Activated T-cell treated with anti-CD3 and anti-CD28 coated beads, Interleukin-2, amount 50 U/mL, for 72 hours (primary cell): ENCODE measurements at regions not wholly inside any gene's neighbourhood (a gene's known extent, or its start where the extent isn't known, plus 50 kb on each side); places are given as distances from the start of the nearest gene placed in this dataset.

Experiments
- ATAC-seq, 2 donors: fragments of 150-1000 bp; cut with Tn5 transposase; replicated peaks in 1 of 2; 2 replicates each; pipeline ENCODE4 v1.10.0; 2021; ENCODE audit warnings: moderate library complexity in 2 of 2, mild to moderate bottlenecking in 1 of 2
- DNase-seq, 2 donors: peaks; one replicate each; pipeline ENCODE4 v3.0.0; 2021 to 2022; ENCODE audit warnings: mixed read lengths in 1 of 2
- H3K27ac Mint-ChIP-seq: one replicate; pipeline ENCODE4 v1.8.0; 2022; ENCODE audit warnings: mild to moderate bottlenecking, moderate library complexity, mixed read lengths
- H3K27me3 Mint-ChIP-seq: one replicate; pipeline ENCODE4 v1.8.0; 2022; ENCODE audit warnings: low read depth, mixed read lengths
- H3K36me3 Mint-ChIP-seq, 2 donors: one replicate each; pipeline ENCODE4 v1.8.0; 2022; ENCODE audit warnings: mixed read lengths in 2 of 2, mild to moderate bottlenecking in 1 of 2; ENCODE audit not compliant: insufficient read depth in 2 of 2
- H3K4me1 Mint-ChIP-seq: one replicate; pipeline ENCODE4 v1.8.0; 2022; ENCODE audit warnings: low read depth, mixed read lengths
- H3K4me3 Mint-ChIP-seq, 2 donors: one replicate each; pipeline ENCODE4 v1.8.0; 2022; ENCODE audit warnings: mild to moderate bottlenecking in 2 of 2, mixed read lengths in 2 of 2, moderate library complexity in 2 of 2
- H3K9me3 Mint-ChIP-seq, 2 donors: one replicate each; pipeline ENCODE4 v1.8.0; 2022; ENCODE audit warnings: mixed read lengths in 2 of 2

DNA sequence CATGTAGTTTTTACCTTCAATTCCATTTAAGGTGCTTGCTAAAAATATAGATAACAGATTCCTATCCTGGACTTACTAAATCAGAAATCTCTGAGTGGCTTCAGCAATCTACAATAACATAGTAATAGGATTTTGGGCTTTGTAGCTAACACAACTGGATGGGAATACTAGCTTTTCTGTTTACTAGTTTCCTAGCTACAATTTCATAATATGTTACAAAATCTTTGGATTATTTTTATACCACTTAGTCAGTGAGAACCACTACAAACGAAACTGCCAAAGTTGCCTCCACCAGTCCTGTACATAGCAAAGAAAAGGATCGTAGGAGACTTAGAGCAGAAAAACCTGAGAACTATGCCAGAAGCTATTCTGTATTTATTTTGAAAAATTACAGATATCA is 87.7 kb upstream of the ANO3 start:
- no peaks in the 10 kb centered on the region for H3K36me3 Mint-ChIP-seq
- ATAC-seq (no peak), DNase-seq (no peak)
- H3K9me3 Mint-ChIP-seq: peaks cover 3 to 9% of the 10 kb centered on the region in 2 donors
- no peaks in the 10 kb centered on the region for H3K27me3 Mint-ChIP-seq
- H3K4me3 Mint-ChIP-seq: no peak overlapping the region
- H3K27ac Mint-ChIP-seq: no peak overlapping the region
- no peaks in the 10 kb centered on the region for H3K4me1 Mint-ChIP-seq

DNA sequence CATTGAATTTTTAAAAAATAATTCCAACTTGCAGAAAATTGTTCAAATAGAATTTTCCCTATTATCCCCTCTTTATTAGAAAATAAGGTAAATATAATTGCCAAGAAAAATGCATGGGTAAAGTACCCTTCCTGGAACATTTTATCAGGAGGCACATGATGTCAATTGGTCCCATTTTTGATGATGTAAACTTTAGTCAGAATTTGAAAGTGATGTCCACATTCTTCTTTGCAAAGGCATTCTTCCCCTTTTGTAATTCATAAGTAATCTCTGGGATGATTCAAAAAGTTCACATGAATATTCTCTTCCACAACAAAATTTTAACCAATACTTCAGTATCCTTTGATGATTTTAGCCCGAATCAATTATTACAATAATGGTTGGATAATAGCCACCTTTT is 86.9 kb upstream of the ANO3 start:
- Mint-ChIP-seq H3K9me3 (peaks cover 3 to 9% of the 10 kb centered on the region in 2 donors), H3K27me3 (no peaks in the 10 kb centered on the region), H3K36me3 (no peaks in the 10 kb centered on the region), H3K4me1 (no peaks in the 10 kb centered on the region), H3K4me3 (no peak overlapping the region), H3K27ac (no peak overlapping the region)
- ATAC-seq: no peak
- DNase-seq: no peak

DNA sequence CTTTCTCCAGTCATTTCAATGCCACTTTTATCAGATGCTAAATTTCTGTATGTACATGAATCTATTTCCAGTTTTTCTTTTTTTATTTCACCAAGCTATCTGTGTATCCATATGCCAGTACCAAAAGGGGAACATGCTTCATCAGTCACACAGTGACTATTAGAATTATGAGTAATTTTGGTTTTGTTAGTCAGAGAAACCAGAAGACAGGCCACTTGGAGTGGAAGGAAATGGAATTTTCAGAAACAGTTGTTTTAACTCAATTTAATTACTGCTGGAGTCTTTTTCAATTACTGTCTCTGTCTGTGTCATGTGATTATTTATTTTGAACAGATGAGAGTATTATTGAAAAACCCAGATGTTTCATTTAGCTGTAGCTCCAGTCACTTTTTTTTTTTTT is 84.6 kb upstream of the ANO3 start:
- no peak overlapping the region for H3K4me3 Mint-ChIP-seq
- DNase-seq: no peak

DNA sequence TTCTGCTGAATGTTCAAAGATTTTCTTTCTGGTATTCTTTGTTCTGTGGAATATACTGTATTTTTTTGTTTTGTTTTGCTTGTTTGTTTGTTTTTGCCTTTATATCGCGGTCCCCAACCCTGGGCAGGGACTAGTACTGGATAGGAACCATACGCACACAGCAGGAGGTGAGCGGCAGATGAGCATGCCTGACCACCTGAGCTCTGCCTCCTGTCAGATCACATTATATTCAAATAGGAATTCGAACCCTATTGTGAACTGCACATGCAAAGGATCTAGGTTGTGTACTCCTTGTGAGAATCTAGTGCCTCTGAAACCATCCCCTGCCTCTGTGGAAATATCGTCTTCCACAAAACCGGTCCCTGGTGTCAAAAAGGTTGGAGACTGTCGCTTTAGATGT is 83.3 kb upstream of the ANO3 start:
- Mint-ChIP-seq H3K36me3 (no peaks in the 10 kb centered on the region), H3K27ac (no peak overlapping the region), H3K9me3 (peaks cover 3% of the 10 kb centered on the region in 2 donors), H3K4me3 (no peak overlapping the region), H3K4me1 (no peaks in the 10 kb centered on the region), H3K27me3 (no peaks in the 10 kb centered on the region)
- no peak for ATAC-seq
- DNase-seq: no peak

More for the DNA sequence above, 84.6 kb upstream of the ANO3 start:
- Mint-ChIP-seq H3K27me3 (no peaks in the 10 kb centered on the region), H3K9me3 (peaks cover 3% of the 10 kb centered on the region in 2 donors), H3K36me3 (no peaks in the 10 kb centered on the region), H3K4me1 (no peaks in the 10 kb centered on the region), H3K27ac (no peak overlapping the region)
- no peak for ATAC-seq

DNA sequence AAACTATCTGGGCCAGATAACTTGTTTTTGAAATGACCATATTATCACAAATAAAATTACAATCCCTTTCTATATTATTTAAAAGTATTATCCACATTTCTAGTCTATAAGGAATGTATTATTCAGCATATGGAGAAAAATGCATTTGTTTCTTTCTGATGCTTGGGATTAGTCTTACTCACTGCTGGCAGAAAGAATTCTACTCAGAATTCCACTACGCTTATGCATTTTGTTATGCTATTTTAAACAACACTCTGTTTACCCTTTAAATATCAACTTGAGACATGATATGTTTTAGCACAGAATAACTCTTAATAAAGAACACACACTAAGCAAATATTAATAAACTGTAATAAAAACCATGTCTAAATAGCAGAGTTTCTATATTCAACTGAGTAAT is 77.6 kb upstream of the ANO3 start:
- H3K4me1 Mint-ChIP-seq: no peaks in the 10 kb centered on the region
- H3K27ac Mint-ChIP-seq: no peak overlapping the region
- H3K36me3 Mint-ChIP-seq: no peaks in the 10 kb centered on the region
- no peaks in the 10 kb centered on the region for H3K27me3 Mint-ChIP-seq
- ATAC-seq (no peak), DNase-seq (no peak)
- H3K9me3 Mint-ChIP-seq: peaks cover 1% of the 10 kb centered on the region in 2 donors
- no peak overlapping the region for H3K4me3 Mint-ChIP-seq

DNA sequence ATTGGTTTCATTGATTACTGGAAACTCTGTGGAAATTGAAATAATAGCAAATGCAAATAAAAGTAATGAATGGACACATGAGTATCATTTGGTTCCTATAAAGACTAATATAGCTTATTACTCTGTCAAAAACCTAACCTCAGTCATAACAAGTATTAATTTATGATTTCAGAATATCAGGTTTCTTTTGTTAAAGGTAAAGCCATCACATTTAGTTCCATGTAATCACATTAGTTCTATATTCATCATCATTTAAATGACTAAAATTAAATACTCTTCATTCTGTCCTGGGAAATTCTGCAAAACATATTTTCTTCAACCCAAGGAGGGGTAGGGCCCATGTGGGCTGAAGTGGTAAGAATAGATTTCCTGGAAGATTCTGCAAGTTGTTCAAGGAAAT is 68.2 kb upstream of the ANO3 start:
- ATAC-seq (no peak), DNase-seq (no peak)
- H3K36me3 Mint-ChIP-seq: peaks cover 1% of the 10 kb centered on the region in 2 donors
- no peak overlapping the region for H3K27ac Mint-ChIP-seq
- H3K4me1 Mint-ChIP-seq: no peaks in the 10 kb centered on the region
- H3K9me3 Mint-ChIP-seq: peaks cover 1 to 3% of the 10 kb centered on the region in 2 donors
- no peak overlapping the region for H3K4me3 Mint-ChIP-seq
- H3K27me3 Mint-ChIP-seq: no peaks in the 10 kb centered on the region

DNA sequence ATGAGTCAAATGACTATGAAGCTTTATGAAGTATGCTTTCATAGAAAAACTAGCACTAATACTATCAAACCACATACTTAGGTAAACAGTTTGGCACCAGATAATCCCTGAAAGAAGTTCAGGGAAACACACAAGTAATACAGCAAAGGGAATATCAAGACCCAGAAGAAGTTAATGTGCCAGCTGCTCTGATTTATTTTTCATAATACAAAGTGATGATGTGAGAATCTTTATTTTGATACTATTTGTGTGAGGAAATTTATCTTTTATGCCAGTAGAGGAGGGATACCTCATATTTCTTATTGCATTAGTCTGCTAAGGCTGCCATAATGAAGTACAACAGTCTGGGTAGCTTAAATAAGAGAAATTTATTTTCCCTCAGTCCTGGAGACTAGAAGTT is 67.7 kb upstream of the ANO3 start:
- Mint-ChIP-seq H3K4me3 (no peak overlapping the region), H3K9me3 (peaks cover 1 to 2% of the 10 kb centered on the region in 2 donors), H3K36me3 (peaks cover 1% of the 10 kb centered on the region in 2 donors), H3K27ac (no peak overlapping the region), H3K4me1 (no peaks in the 10 kb centered on the region), H3K27me3 (no peaks in the 10 kb centered on the region)
- DNase-seq: no peak
- no peak for ATAC-seq

DNA sequence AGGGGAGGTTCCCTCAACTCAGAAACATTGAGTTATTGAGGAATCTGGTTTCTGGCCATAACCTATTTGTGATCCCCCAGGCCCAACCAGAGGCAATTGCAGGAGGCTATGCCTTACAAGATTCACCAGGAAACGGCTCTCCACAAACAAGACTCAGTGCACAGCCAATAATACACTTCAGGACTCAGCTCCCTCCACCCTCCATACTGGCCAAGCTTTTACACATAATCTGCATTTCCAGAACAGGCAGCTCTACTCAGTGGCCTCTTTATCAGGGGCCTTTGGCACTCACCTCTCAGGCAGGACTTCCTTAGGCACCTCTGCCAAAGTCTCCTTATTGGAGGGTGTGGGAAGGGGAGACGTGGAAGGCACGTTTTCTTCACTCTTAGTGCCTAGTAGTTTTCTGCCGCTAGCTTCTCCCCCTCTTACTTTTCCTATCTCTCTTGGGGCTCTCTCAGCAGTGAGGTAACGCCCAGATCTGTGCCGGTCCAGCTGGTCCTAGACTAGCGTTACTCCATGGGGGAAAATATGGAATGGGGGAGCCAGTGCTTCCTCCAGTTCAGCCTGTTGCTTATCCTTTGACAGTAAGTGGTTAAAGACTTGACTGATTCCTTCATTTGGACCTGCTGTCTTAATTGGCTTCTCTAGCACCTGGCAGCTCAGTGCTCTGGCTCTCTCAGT is 62.8 kb upstream of the ANO3 start:
- Mint-ChIP-seq H3K36me3 (peaks cover 1% of the 10 kb centered on the region in 2 donors), H3K4me3 (no peak overlapping the region), H3K9me3 (peaks cover 1% of the 10 kb centered on the region in 2 donors), H3K4me1 (no peaks in the 10 kb centered on the region), H3K27ac (no peak overlapping the region), H3K27me3 (no peaks in the 10 kb centered on the region)
- no peak for ATAC-seq
- no peak for DNase-seq

DNA sequence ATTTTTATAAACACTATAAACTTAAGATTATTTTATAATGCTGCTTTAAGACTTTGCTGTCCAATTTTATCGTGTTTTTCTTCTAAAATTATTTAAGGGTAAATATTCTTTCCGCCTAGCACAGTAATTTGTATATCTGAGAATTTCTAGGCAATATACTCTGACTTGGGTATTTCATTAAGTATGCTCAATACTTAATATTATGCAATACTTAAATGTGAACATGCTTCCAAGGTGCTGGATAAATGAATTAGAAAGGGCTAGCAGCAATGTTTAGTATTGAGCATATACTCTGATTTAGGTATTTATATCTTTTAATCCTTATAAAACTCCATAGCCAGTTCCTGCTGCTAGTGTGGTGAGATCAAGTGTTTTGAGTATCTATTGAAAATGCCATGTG is 60.3 kb upstream of the ANO3 start:
- H3K36me3 Mint-ChIP-seq: peaks cover 1% of the 10 kb centered on the region in 2 donors
- H3K9me3 Mint-ChIP-seq: peaks cover 1% of the 10 kb centered on the region in 2 donors
- H3K27me3 Mint-ChIP-seq: no peaks in the 10 kb centered on the region
- no peak overlapping the region for H3K27ac Mint-ChIP-seq
- DNase-seq: no peak
- no peak for ATAC-seq
- H3K4me3 Mint-ChIP-seq: no peak overlapping the region
- H3K4me1 Mint-ChIP-seq: no peaks in the 10 kb centered on the region

DNA sequence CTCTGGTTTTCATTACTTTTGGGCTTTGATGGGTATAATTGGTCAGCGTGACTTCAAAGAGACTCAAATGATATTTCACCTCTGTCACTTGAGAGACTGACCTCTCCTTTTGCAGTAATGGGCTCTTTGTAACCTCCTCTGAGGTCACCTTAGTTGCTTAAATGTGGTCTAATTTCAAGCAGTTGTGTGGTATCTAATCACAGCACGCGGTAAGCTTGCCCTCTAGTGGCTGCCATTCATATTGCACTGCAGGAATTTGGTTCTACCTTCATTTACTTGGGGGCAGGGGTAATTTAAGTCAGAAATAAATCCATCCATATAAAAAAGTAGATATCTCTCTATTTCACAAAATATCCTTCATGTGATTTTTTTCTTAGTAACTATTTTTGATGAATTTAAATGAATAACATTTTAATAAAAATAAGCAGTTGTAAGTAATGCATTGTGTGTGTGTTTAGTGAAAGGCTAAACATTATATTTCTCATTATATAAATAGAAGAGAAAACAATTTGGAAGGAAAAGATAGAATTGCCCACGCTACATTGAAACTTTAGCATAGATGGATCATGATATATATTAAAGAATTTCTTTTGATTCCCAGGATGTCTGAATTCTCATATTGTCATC is 55.0 kb upstream of the ANO3 start:
- peak; percentile 25 to 49 for DNase-seq
- Mint-ChIP-seq H3K36me3 (no peaks in the 10 kb centered on the region), H3K9me3 (no peaks in the 10 kb centered on the region), H3K4me1 (no peaks in the 10 kb centered on the region), H3K4me3 (no peak overlapping the region), H3K27ac (no peak overlapping the region), H3K27me3 (no peaks in the 10 kb centered on the region)
- no peak for ATAC-seq

DNA sequence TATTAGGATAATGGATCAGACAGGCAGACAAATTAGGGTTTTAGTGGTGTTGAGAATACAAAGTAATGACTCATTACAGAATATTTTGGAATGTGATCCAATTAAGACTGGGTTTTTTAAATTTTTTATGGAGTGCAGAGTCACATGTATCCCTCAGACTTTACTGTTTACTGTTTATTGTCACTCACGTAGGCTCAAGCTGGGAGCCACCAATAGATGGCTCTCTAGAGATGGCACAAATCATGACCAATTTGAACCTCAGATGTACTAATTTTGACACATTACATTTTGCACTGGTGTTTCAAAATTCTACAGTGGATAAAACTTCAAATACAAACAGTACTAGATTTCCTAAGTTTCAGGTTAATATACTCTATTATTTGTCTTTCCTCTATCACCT is 53.6 kb upstream of the ANO3 start:
- no peaks in the 10 kb centered on the region for H3K36me3 Mint-ChIP-seq
- no peaks in the 10 kb centered on the region for H3K27me3 Mint-ChIP-seq
- no peak overlapping the region for H3K4me3 Mint-ChIP-seq
- ATAC-seq: no peak
- no peaks in the 10 kb centered on the region for H3K9me3 Mint-ChIP-seq
- H3K27ac Mint-ChIP-seq: no peak overlapping the region
- H3K4me1 Mint-ChIP-seq: peaks cover under 1% of the 10 kb centered on the region
- no peak for DNase-seq
